ENCODE measurements at regions not wholly inside any gene's neighbourhood (a gene's known extent, or its start where the extent isn't known, plus 50 kb on each side); places are given as distances from the start of the nearest gene placed in this dataset.

DNA sequence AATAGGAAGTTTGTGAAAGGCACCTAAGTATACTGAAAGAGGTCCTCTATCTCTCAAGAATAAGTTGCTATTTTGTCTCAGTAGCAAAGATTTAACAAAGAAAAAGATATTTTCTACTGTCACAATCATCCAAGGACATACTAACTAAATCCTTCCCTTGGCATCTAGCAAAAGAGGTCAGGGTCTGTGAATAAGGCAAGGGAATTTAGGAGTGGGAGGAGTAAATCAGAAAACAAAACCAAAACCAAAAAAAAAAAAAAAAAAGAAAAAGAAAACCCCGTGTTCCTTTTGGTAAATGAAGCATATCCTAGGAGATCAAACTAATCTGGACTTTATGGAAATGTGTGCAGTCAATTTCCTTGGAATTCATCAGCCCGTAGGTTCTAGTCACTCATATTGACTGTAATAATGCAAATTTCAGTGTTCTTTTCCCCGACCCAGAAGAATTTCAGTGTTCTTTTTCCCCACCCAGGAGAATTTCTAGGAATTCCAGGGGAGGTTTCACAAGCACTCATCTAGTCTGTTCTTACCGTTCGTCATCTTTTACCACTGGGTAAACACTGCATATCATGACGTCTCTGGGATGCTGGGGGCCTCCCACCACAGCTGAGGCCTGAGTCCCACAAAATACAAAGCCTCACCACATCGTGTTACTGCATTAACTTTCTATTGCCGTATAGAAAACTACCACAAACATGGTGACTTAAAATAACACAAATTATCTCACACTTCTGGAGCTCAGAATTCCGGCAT is 113.8 kb upstream of the CCDC54 start:
- TF ChIP-seq, protein P1, sequence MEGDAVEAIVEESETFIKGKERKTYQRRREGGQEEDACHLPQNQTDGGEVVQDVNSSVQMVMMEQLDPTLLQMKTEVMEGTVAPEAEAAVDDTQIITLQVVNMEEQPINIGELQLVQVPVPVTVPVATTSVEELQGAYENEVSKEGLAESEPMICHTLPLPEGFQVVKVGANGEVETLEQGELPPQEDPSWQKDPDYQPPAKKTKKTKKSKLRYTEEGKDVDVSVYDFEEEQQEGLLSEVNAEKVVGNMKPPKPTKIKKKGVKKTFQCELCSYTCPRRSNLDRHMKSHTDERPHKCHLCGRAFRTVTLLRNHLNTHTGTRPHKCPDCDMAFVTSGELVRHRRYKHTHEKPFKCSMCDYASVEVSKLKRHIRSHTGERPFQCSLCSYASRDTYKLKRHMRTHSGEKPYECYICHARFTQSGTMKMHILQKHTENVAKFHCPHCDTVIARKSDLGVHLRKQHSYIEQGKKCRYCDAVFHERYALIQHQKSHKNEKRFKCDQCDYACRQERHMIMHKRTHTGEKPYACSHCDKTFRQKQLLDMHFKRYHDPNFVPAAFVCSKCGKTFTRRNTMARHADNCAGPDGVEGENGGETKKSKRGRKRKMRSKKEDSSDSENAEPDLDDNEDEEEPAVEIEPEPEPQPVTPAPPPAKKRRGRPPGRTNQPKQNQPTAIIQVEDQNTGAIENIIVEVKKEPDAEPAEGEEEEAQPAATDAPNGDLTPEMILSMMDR (IDR thresholded peaks at IDR 0.05) = no peak
- no peak for TF ChIP-seq POLR2A (IDR thresholded peaks at IDR 0.05)

Measured in body of pancreas (tissue), 4 donors.